NCI-H1436 (cell line): ENCODE measurements at regions not wholly inside any gene's neighbourhood (a gene's known extent, or its start where the extent isn't known, plus 50 kb on each side); places are given as distances from the start of the nearest gene placed in this dataset.
A peak's percentile ranks its signal among the peaks of the same experiment; 100 is the strongest.
"Not testable (repeated sequence)": the region's sequence is repeated elsewhere in the genome, so short reads cannot be mapped to it uniquely, and the experiment has no call there.

Source experiments
- DNase-seq: peaks from one replicate; lab custom pipeline; 2025; lab: John Stamatoyannopoulos, UW

GRCh38 chr2:144832048-144832447 is 312.1 kb upstream of the ZEB2 start:
- DNase-seq: no peak

GRCh38 chr2:144830543-144830942 is 310.6 kb upstream of the ZEB2 start:
- no peak for DNase-seq

- DNase-seq: no peak
These were observed 307.5 kb upstream of the ZEB2 start for GRCh38 chr2:144827404-144827803.

- DNase-seq: no peak
These were observed 306.2 kb upstream of the ZEB2 start for GRCh38 chr2:144826105-144826504.

- no peak for DNase-seq
These were observed 305.6 kb upstream of the ZEB2 start for GRCh38 chr2:144825331-144826020.

- no peak for DNase-seq
These were observed 304.6 kb upstream of the ZEB2 start for GRCh38 chr2:144824306-144825080.

GRCh38 chr2:144822966-144823365 is 303.0 kb upstream of the ZEB2 start:
- DNase-seq: no peak

- DNase-seq: no peak
These were observed 292.4 kb upstream of the ZEB2 start for GRCh38 chr2:144812288-144812687.

GRCh38 chr2:144801766-144802165 is 281.8 kb upstream of the ZEB2 start:
- no peak for DNase-seq

GRCh38 chr2:144801325-144801724 is 281.4 kb upstream of the ZEB2 start:
- DNase-seq: no peak

GRCh38 chr2:144798989-144799388 is 279.1 kb upstream of the ZEB2 start:
- no peak for DNase-seq

GRCh38 chr2:144798034-144798433 is 278.1 kb upstream of the ZEB2 start:
- DNase-seq: no peak

- DNase-seq: no peak
These were observed 277.0 kb upstream of the ZEB2 start for GRCh38 chr2:144796936-144797335.

- no peak for DNase-seq
These were observed 276.2 kb upstream of the ZEB2 start for GRCh38 chr2:144796164-144796563.

- DNase-seq: no peak
These were observed 265.3 kb upstream of the ZEB2 start for GRCh38 chr2:144785253-144785652.

GRCh38 chr2:144780983-144781382 is 261.1 kb upstream of the ZEB2 start:
- DNase-seq: peak; percentile 33

GRCh38 chr2:144776766-144777165 is 256.8 kb upstream of the ZEB2 start:
- no peak for DNase-seq

- DNase-seq: no peak
These were observed 254.9 kb upstream of the ZEB2 start for GRCh38 chr2:144774809-144775208.

- no peak for DNase-seq
These were observed 251.4 kb upstream of the ZEB2 start for GRCh38 chr2:144771348-144771747.

GRCh38 chr2:144770616-144771230 is 250.8 kb upstream of the ZEB2 start:
- no peak for DNase-seq

GRCh38 chr2:144760939-144761338 is 241.0 kb upstream of the ZEB2 start:
- not testable (repeated sequence) for DNase-seq

GRCh38 chr2:144759746-144760145 is 239.8 kb upstream of the ZEB2 start:
- no peak for DNase-seq

- not testable (repeated sequence) for DNase-seq
These were observed 238.3 kb upstream of the ZEB2 start for GRCh38 chr2:144758196-144758595.
